ENCODE measurements at regions not wholly inside any gene's neighbourhood (a gene's known extent, or its start where the extent isn't known, plus 50 kb on each side); places are given as distances from the start of the nearest gene placed in this dataset.

- TF ChIP-seq POLR2A (IDR thresholded peaks at IDR 0.05; ENCODE audit: borderline replicate concordance, extremely low read depth, insufficient read depth, insufficient read length) (no peak), JUND (IDR thresholded peaks at IDR 0.05) (no peak)
Measured at GRCh38 chr2:9758741-9759140, 84.5 kb upstream of the TAF1B start.

All from HCT116 (cell line).